RWPE1 (cell line): ENCODE measurements at regions not wholly inside any gene's neighbourhood (a gene's known extent, or its start where the extent isn't known, plus 50 kb on each side); places are given as distances from the start of the nearest gene placed in this dataset.
A peak's percentile ranks its signal among the peaks of the same experiment; 100 is the strongest.

ENCODE experiments used
- CTCF ChIA-PET: fragments of 350-600 bp; sonication (Branson Sonifier 250); formaldehyde crosslinking; extraction: SDS; loops from one replicate; lab custom pipeline; 2021; lab: Yijun Ruan, JAX
- POLR2A ChIA-PET: fragments of 400-600 bp; formaldehyde crosslinking; extraction: SDS; loops from one replicate; lab custom pipeline; 2020; ENCODE audit warnings: antibody characterized with exemption; ENCODE audit not compliant: low non-redundant PET; lab: Yijun Ruan, JAX
- DNase-seq: peaks from one replicate; pipeline ENCODE4 v3.0.0; 2012; ENCODE audit warnings: low spot score
- H3K27ac ChIP-seq: fragments of 450-650 bp; 2 replicates; pipeline ENCODE4 v1.5.1; 2017
- CTCF ChIP-seq: fragments of 450-650 bp; conservative IDR thresholded peaks from 2 replicates; pipeline ENCODE4 v1.5.1; 2017; ENCODE audit warnings: low read depth, mild to moderate bottlenecking

GRCh38 chr15:85976102-85976501 lies 103.6 kb upstream of the AGBL1 start:
- no peak for DNase-seq
- TF ChIP-seq CTCF, result no peak
- H3K27ac ChIP-seq, result no peak overlapping the region
- CTCF ChIA-PET, result no interaction called here
- POLR2A ChIA-PET, result no interaction called here

DNA sequence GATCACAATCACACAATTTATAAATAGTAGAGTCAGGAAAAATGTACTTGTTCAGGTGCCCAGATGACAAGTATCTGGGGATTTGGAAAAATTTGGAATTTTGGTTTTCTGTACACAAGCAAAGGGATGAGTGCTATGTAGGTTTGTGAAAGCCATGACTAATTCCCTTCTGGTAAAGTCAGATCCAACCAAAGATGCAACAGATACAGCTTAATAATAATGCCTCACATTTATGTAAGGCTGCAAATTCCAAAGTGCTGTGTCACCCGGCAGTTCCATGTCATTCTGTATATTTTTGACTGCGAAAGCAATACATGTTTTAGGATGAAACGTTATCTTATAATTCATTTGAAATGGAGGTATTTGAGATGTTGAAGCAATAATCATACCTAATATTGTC lies 102.7 kb upstream of the AGBL1 start:
- H3K27ac ChIP-seq, result no peak overlapping the region
- peak; percentile 33 for DNase-seq
- no peak for TF ChIP-seq CTCF
- CTCF ChIA-PET, result interaction anchor here (0.6 kb wide), 1 partner anchor 681 kb away, joined by 4 read pairs; no protein-coding TSS in a partner anchor
- POLR2A ChIA-PET, result no interaction called here

DNA sequence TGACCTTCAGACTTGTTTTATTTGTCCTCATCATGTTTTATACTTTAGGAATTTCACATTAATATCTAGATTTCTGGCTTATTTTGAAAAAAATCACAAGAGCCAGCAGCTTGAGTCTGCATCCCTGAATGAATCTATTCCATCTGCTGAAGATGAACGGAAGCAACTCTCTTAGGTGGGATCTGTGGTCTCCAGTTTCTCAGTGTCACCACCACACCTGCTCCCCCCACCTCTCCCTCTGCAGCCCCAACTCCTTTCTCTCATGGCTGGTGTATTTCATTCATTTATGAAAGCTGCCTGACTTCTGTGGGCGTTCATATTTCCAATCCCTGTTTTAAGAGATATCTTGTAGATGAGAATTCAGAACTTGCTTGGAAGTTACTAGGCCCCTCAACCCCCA lies 102.1 kb upstream of the AGBL1 start:
- CTCF ChIA-PET, result interaction anchor here (0.6 kb wide), 1 partner anchor 681 kb away, joined by 4 read pairs; no protein-coding TSS in a partner anchor
- no peak for TF ChIP-seq CTCF
- H3K27ac ChIP-seq, result no peak overlapping the region
- POLR2A ChIA-PET, result no interaction called here
- no peak for DNase-seq

- no peak for DNase-seq
- POLR2A ChIA-PET, result no interaction called here
- no peak overlapping the region for H3K27ac ChIP-seq
- CTCF ChIA-PET, result no interaction called here
- TF ChIP-seq CTCF, result no peak
These were observed 99.7 kb upstream of the AGBL1 start for GRCh38 chr15:85979929-85980328.

DNA sequence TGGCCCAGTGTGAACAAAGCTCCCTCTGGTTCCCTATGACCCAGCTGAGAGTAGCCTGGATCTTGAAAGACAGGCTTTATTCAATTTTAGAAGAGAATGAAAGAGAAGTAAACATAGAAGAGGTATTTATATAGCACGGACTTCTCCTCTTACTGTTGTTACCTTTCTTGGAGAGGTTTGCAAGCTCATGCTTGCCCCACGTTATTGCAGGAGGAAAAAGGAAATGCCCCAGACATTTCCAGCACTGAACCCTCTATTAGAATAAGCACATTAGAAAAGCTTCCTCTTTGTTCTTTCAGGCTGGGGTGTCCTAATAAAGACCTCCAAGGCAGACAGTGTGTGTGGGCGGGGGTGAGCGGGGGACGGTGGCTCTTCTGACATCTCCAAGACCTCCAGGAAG lies 98.7 kb upstream of the AGBL1 start:
- no peak overlapping the region for H3K27ac ChIP-seq
- POLR2A ChIA-PET, result no interaction called here
- peak; percentile 10 for DNase-seq
- no peak for TF ChIP-seq CTCF
- CTCF ChIA-PET, result interaction anchor here (0.6 kb wide), 2 partner anchors 822 to 1497 kb away, joined by 3 read pairs; no protein-coding TSS in a partner anchor

GRCh38 chr15:85984241-85984640 lies 95.4 kb upstream of the AGBL1 start:
- TF ChIP-seq CTCF, result no peak
- CTCF ChIA-PET, result no interaction called here

DNA sequence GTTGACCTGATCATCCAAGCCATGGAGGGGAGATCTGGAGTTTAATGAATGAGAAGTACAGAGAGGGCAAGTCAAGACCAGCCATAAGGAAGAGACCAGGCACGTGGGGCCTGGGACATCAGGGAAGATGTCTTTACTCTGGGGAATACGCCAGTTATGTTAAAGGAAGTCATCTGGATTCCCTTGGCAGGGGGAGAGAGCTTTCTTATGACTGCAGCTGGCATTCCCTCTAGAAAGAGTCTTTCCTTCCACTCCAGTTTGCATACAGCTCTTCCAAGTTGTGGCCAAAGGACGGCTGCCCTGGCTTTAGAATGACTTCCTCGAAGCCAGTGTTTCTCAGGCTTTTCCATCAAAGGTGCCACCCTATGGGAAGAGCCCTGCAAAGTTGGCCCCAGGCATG lies 93.6 kb upstream of the AGBL1 start:
- H3K27ac ChIP-seq, result no peak overlapping the region
- TF ChIP-seq CTCF, result no peak
- ChIA-PET CTCF (interaction anchor here (0.6 kb wide), 1 partner anchor 373 kb away, joined by 3 read pairs; no protein-coding TSS in a partner anchor), POLR2A (no interaction called here)
- no peak for DNase-seq

More at GRCh38 chr15:85984241-85984640, 95.4 kb upstream of the AGBL1 start:
- POLR2A ChIA-PET, result no interaction called here
- no peak overlapping the region for H3K27ac ChIP-seq
- no peak for DNase-seq
